ENCODE measurements at regions not wholly inside any gene's neighbourhood (a gene's known extent, or its start where the extent isn't known, plus 50 kb on each side); places are given as distances from the start of the nearest gene placed in this dataset.

DNA sequence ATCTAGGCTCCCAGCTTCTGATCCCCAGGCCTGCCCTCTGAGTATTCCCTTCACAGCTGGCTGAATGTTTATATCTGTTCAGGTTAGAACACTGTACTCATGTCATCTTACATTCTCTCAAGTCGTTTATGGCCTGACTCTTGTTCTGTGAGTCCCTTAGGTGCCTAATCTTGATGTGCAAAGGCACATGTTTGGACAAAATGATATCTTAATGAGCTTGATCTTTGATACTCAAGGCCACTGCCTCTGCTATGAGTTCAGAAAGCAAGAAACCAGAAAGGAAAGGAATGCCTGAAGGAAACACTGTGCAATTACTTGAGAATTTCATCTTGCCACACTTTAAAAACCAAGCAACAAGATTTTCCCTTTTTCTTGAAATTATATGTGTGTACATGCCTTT lies 391.8 kb upstream of the ZNF608 start:
- TF ChIP-seq GATA3 (IDR thresholded peaks at IDR 0.05; ENCODE audit: low read depth, low read length) (no peak), GATA2 (IDR thresholded peaks at IDR 0.05; ENCODE audit: low read depth, low read length) (no peak)

Measured in SH-SY5Y (cell line).